ENCODE measurements at regions not wholly inside any gene's neighbourhood (a gene's known extent, or its start where the extent isn't known, plus 50 kb on each side); places are given as distances from the start of the nearest gene placed in this dataset.

DNA sequence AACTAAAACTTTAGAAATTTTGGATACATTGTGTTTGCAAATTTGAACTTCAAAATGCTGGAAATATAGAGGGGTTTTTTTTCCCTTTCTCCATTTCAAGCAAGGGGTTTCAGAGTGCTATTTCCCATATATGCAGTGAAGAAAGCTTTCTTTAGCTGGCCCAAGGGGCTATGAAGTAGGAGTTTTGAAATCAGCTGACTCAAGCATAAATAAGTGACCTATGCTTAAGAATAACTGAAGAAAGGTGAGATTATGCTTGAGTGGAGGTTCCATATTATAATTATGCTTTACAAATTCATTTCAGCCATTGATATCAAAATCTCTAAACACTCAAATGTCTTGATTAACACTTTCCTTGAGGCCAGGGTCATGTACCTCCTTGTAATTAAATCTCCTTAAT lies 51.0 kb upstream of the RBBP8 start:
- FAIRE-seq (no peak), DNase-seq (ENCODE audit: insufficient read length, low spot score) (no peak)

- DNase-seq (ENCODE audit: insufficient read length, low spot score) (no peak), FAIRE-seq (no peak)
These were observed 49.9 kb upstream of the RBBP8 start for GRCh38 chr18:22883179-22883578.
